Smooth muscle cell (in vitro differentiated cells): ENCODE measurements at regions not wholly inside any gene's neighbourhood (a gene's known extent, or its start where the extent isn't known, plus 50 kb on each side); places are given as distances from the start of the nearest gene placed in this dataset.

ENCODE experiments used
- DNase-seq: peaks from one replicate; lab custom pipeline; 2025; ENCODE audit not compliant: unreplicated experiment; lab: John Stamatoyannopoulos, UW
- H2AFZ ChIP-seq: fragments of 200-600 bp; sonication (generic); 2 replicates; pipeline ENCODE4 v1.6.0; 2016; ENCODE audit warnings: antibody characterized with exemption, low read depth, mild to moderate bottlenecking
- H3F3A ChIP-seq: fragments of 200-600 bp; sonication (generic); 2 replicates; pipeline ENCODE4 v1.6.0; 2017; ENCODE audit warnings: antibody characterized with exemption, low read depth
- H3K27ac ChIP-seq: fragments of 200-600 bp; sonication (generic); 2 replicates; pipeline ENCODE4 v1.5.1; 2016; ENCODE audit warnings: low read depth, mild to moderate bottlenecking
- H3K27me3 ChIP-seq: fragments of 200-600 bp; sonication (generic); 2 replicates; pipeline ENCODE4 v1.6.1; 2016; ENCODE audit warnings: low read depth, mild to moderate bottlenecking
- H3K36me3 ChIP-seq: fragments of 200-600 bp; sonication (generic); 2 replicates; pipeline ENCODE4 v1.5.1; 2016; ENCODE audit warnings: low read depth
- H3K4me1 ChIP-seq: fragments of 200-600 bp; sonication (generic); 2 replicates; pipeline ENCODE4 v1.5.1; 2016; ENCODE audit warnings: low read depth
- H3K4me2 ChIP-seq: fragments of 200-600 bp; sonication (generic); 2 replicates; pipeline ENCODE4 v1.6.0; 2016; ENCODE audit warnings: mild to moderate bottlenecking
- H3K4me3 ChIP-seq: fragments of 200-600 bp; sonication (generic); 2 replicates; pipeline ENCODE4 v1.5.1; 2016; ENCODE audit warnings: mild to moderate bottlenecking
- H3K79me2 ChIP-seq: fragments of 200-600 bp; sonication (generic); 2 replicates; pipeline ENCODE4 v1.6.0; 2016; ENCODE audit warnings: low read depth, mild to moderate bottlenecking
- H3K9ac ChIP-seq: fragments of 200-600 bp; sonication (generic); 2 replicates; pipeline ENCODE4 v1.6.0; 2016; ENCODE audit warnings: low read depth
- H3K9me3 ChIP-seq: fragments of 200-600 bp; sonication (generic); replicated peaks from 2 replicates; pipeline ENCODE4 v1.5.1; 2016; ENCODE audit warnings: low read depth
- H4K20me1 ChIP-seq: fragments of 200-600 bp; sonication (generic); 2 replicates; pipeline ENCODE4 v1.6.0; 2016; ENCODE audit warnings: low read depth
- WGBS: methylation state at CpG from one replicate; pipeline ENCODE4 v1.1.7; 2016; ENCODE audit warnings: low lambda C conversion rate; 5-methylcytosine and 5-hydroxymethylcytosine counted together
- TF ChIP-seq, protein P1 (sequence below): fragments of 200-600 bp; sonication (generic); IDR thresholded peaks from 2 replicates; pipeline ENCODE4 v1.5.1; 2017; ENCODE audit warnings: borderline replicate concordance, mild to moderate bottlenecking, antibody characterized with exemption; ENCODE audit not compliant: insufficient read depth, poor library complexity, severe bottlenecking

DNA sequence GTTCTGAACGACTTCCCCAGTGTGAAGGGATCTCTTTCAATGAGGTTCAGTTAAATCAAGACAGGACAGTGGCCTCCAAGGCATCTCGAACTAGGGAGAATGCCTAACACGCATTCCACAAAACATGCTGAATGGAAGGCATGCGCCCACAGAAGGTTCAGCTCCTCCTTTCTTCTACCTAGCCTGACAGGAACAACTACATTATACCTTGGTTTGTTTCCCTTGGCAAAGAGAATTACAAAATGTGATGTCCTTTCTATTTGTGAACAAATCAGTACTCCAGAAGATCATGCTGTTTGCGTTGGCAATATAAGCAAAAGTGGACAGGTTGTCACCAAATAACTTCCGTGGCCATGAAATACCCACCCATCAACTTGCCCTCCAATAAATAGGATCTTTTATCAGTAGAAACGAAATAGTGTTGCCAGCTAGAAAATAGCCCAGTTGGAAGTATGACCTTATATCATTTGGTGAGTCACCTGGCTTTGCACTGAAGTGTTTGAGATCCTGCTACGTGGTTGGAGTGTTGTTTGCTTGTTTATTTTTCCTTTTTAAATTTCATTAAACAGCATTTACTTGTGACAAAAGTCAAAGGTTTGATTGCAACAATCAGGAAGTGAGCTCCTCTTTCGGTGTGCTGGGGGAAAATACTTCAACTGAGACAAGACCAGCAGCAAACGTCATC, 117.0 kb upstream of the FAM204A start:
- Histone ChIP-seq H3K4me1 (peaks cover 4% of the 10 kb centered on the region), H3K9me3 (no peaks in the 10 kb centered on the region), H3K36me3 (no peaks in the 10 kb centered on the region), H4K20me1 (no peaks in the 10 kb centered on the region), H3K79me2 (no peaks in the 10 kb centered on the region), H3K27ac (no peak overlapping the region), H2AFZ (no peak overlapping the region), H3K4me3 (no peak overlapping the region), H3K4me2 (peak overlapping the region; percentile 45), H3F3A (no peaks in the 10 kb centered on the region), H3K27me3 (peaks cover 35% of the 10 kb centered on the region), H3K9ac (no peak overlapping the region)
- WGBS, result 65% methylated on average over 10 of the region's 10 CpGs
- DNase-seq, result no peak
- TF ChIP-seq, protein P1, sequence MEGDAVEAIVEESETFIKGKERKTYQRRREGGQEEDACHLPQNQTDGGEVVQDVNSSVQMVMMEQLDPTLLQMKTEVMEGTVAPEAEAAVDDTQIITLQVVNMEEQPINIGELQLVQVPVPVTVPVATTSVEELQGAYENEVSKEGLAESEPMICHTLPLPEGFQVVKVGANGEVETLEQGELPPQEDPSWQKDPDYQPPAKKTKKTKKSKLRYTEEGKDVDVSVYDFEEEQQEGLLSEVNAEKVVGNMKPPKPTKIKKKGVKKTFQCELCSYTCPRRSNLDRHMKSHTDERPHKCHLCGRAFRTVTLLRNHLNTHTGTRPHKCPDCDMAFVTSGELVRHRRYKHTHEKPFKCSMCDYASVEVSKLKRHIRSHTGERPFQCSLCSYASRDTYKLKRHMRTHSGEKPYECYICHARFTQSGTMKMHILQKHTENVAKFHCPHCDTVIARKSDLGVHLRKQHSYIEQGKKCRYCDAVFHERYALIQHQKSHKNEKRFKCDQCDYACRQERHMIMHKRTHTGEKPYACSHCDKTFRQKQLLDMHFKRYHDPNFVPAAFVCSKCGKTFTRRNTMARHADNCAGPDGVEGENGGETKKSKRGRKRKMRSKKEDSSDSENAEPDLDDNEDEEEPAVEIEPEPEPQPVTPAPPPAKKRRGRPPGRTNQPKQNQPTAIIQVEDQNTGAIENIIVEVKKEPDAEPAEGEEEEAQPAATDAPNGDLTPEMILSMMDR, result no peak

DNA sequence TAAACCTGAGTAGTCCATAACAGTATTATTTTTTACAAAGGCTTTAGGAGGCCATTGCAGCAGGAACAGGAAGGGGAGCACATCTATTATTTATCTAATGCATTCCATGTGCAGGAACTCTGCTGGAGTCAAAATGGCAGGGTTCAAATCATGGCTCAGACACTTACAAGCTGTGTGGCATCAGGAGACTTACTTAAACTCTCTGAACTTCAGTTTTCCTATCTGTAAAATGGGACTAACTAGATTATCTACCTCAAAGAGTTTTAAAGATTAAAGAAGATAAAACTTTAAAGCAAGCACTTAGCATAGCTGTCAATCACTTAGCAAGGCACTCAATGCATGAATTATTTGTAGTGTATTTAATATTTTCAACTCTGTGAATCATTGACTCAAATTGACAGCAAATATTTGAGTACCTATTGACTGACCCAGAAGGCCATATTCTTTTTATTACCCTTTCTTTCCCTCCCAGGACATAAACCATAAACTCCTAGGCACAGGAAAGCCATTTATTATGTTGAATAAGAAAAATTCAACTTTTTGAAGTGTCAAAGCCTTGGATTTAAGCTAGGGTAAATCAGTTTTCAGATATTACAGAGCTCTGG, 115.8 kb upstream of the FAM204A start:
- no peak overlapping the region for H3K9ac ChIP-seq
- H3K36me3 ChIP-seq, result no peaks in the 10 kb centered on the region
- H3K27ac ChIP-seq, result no peak overlapping the region
- H3K4me2 ChIP-seq, result no peak overlapping the region
- H2AFZ ChIP-seq, result no peak overlapping the region
- H3K9me3 ChIP-seq, result no peaks in the 10 kb centered on the region
- no peaks in the 10 kb centered on the region for H3K79me2 ChIP-seq
- peaks cover 31% of the 10 kb centered on the region for H3K27me3 ChIP-seq
- DNase-seq, result no peak
- H3K4me1 ChIP-seq, result peaks cover 4% of the 10 kb centered on the region
- H4K20me1 ChIP-seq, result no peaks in the 10 kb centered on the region
- H3F3A ChIP-seq, result no peaks in the 10 kb centered on the region
- TF ChIP-seq, protein P1, result no peak
- H3K4me3 ChIP-seq, result no peak overlapping the region

DNA sequence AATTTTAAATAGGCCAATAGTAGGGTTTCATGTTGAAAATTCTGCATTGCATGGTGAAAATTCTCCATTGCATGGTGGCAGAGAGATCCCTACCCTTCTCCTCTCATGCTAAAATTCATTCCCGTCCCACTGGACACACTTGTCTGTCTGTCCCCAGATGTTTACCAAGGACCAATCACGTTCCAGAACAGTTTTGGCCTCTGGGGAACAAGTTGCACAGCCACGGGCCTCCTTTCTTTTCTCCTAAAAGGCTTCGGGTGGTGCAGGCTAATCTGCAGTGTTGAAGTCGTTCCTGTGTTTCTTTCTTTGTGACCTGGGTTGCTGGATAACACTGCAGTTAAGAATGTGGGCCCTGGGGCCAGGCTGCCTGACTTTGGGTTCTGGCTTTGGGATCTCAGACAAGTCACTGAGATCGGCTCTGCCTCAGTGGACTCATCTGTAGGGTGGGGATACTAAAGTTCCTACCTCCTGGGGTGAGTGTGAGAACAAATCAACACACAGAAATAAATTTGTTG, 113.1 kb upstream of the FAM204A start:
- peaks cover 10% of the 10 kb centered on the region for H3K27me3 ChIP-seq
- no peak overlapping the region for H3K9ac ChIP-seq
- H3K4me2 ChIP-seq, result no peak overlapping the region
- no peaks in the 10 kb centered on the region for H3F3A ChIP-seq
- H4K20me1 ChIP-seq, result no peaks in the 10 kb centered on the region
- no peak for DNase-seq
- H2AFZ ChIP-seq, result no peak overlapping the region
- H3K9me3 ChIP-seq, result no peaks in the 10 kb centered on the region
- no peak overlapping the region for H3K27ac ChIP-seq
- H3K4me3 ChIP-seq, result no peak overlapping the region
- no peaks in the 10 kb centered on the region for H3K36me3 ChIP-seq
- WGBS, result 87% methylated on average over 6 of the region's 6 CpGs
- H3K4me1 ChIP-seq, result peaks cover 4% of the 10 kb centered on the region
- TF ChIP-seq, protein P1, result no peak
- no peaks in the 10 kb centered on the region for H3K79me2 ChIP-seq
